ENCODE measurements at regions not wholly inside any gene's neighbourhood (a gene's known extent, or its start where the extent isn't known, plus 50 kb on each side); places are given as distances from the start of the nearest gene placed in this dataset.

- intact Hi-C loops (cut with micrococcal nuclease): no loop called here
Observed at GRCh38 chr12:89024580-89024979, 327.7 kb downstream of the DUSP6 start.

GRCh38 chr12:89023936-89024335 lies 328.4 kb downstream of the DUSP6 start:
- intact Hi-C loops (cut with micrococcal nuclease): no loop called here

GRCh38 chr12:89020689-89021088 lies 331.6 kb downstream of the DUSP6 start:
- intact Hi-C loops (cut with micrococcal nuclease): no loop called here

GRCh38 chr12:89020121-89020480 lies 332.2 kb downstream of the DUSP6 start:
- intact Hi-C loops (cut with micrococcal nuclease): no loop called here

GRCh38 chr12:89019439-89020120 lies 332.7 kb downstream of the DUSP6 start:
- intact Hi-C loops (cut with micrococcal nuclease): loop anchor here (1.0 to 10.0 kb wide), 13 partner anchors 21 to 1923 kb away; partner anchors contain the start of genes ATP2B1 and DUSP6

- intact Hi-C loops (cut with micrococcal nuclease): loop anchor here (1.0 to 10.0 kb wide), 8 partner anchors 507 to 1942 kb away; partner anchors contain the start of genes ATP2B1 and GALNT4
Observed at GRCh38 chr12:89016970-89017778, 335.1 kb downstream of the DUSP6 start.

- intact Hi-C loops (cut with micrococcal nuclease): loop anchor here (5.0 to 10.0 kb wide), 4 partner anchors 692 to 1927 kb away; partner anchors contain the start of gene ATP2B1
Observed at GRCh38 chr12:89015419-89015818, 336.9 kb downstream of the DUSP6 start.

- intact Hi-C loops (cut with micrococcal nuclease): no loop called here
Observed at GRCh38 chr12:88998421-88998820, 353.9 kb downstream of the DUSP6 start.

- intact Hi-C loops (cut with micrococcal nuclease): no loop called here
Observed at GRCh38 chr12:88996200-88996788, 356.0 kb downstream of the DUSP6 start.

- intact Hi-C loops (cut with micrococcal nuclease): no loop called here
Observed at GRCh38 chr12:88994971-88995370, 357.3 kb downstream of the DUSP6 start.

GRCh38 chr12:88994537-88994936 lies 357.8 kb downstream of the DUSP6 start:
- intact Hi-C loops (cut with micrococcal nuclease): no loop called here

- intact Hi-C loops (cut with micrococcal nuclease): no loop called here
Observed at GRCh38 chr12:88993651-88994050, 358.6 kb downstream of the DUSP6 start.

GRCh38 chr12:88986056-88986455 lies 366.2 kb downstream of the DUSP6 start:
- intact Hi-C loops (cut with micrococcal nuclease): no loop called here

GRCh38 chr12:88985631-88986030 lies 366.7 kb downstream of the DUSP6 start:
- intact Hi-C loops (cut with micrococcal nuclease): no loop called here

- intact Hi-C loops (cut with micrococcal nuclease): no loop called here
Observed at GRCh38 chr12:88985011-88985410, 367.3 kb downstream of the DUSP6 start.

GRCh38 chr12:88982694-88983093 lies 369.6 kb downstream of the DUSP6 start:
- intact Hi-C loops (cut with micrococcal nuclease): no loop called here

- intact Hi-C loops (cut with micrococcal nuclease): no loop called here
Observed at GRCh38 chr12:88977115-88977514, 375.2 kb downstream of the DUSP6 start.

- intact Hi-C loops (cut with micrococcal nuclease): no loop called here
Observed at GRCh38 chr12:88973998-88974397, 378.3 kb downstream of the DUSP6 start.

GRCh38 chr12:88970740-88971139 lies 381.6 kb downstream of the DUSP6 start:
- intact Hi-C loops (cut with micrococcal nuclease): no loop called here

GRCh38 chr12:88969127-88969526 lies 383.2 kb downstream of the DUSP6 start:
- intact Hi-C loops (cut with micrococcal nuclease): no loop called here

GRCh38 chr12:88960213-88960878 lies 380.1 kb upstream of the KITLG start:
- intact Hi-C loops (cut with micrococcal nuclease): no loop called here

GRCh38 chr12:88958946-88959345 lies 378.7 kb upstream of the KITLG start:
- intact Hi-C loops (cut with micrococcal nuclease): no loop called here
